ENCODE measurements at regions not wholly inside any gene's neighbourhood (a gene's known extent, or its start where the extent isn't known, plus 50 kb on each side); places are given as distances from the start of the nearest gene placed in this dataset.

DNA sequence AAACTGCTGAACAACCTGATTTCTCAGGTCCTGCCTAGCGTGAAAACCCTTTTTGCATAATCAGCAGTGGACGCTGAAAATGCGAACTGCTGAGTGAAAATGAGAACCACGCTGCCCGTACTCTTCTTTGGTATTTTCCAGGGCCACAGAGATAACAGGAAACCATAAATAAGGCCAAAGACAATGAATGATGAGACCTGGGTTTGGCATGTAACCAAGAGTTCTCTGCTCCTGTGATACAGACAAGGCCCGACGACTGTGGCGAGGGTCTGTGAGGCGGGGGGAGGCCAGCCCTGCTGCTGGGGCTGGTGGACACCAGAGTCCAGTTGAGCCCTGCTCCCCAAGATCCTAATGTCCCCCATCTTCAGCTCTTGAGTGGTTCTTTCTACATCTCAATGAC, 236.0 kb downstream of the WDR11 start:
- TF ChIP-seq, protein P1, sequence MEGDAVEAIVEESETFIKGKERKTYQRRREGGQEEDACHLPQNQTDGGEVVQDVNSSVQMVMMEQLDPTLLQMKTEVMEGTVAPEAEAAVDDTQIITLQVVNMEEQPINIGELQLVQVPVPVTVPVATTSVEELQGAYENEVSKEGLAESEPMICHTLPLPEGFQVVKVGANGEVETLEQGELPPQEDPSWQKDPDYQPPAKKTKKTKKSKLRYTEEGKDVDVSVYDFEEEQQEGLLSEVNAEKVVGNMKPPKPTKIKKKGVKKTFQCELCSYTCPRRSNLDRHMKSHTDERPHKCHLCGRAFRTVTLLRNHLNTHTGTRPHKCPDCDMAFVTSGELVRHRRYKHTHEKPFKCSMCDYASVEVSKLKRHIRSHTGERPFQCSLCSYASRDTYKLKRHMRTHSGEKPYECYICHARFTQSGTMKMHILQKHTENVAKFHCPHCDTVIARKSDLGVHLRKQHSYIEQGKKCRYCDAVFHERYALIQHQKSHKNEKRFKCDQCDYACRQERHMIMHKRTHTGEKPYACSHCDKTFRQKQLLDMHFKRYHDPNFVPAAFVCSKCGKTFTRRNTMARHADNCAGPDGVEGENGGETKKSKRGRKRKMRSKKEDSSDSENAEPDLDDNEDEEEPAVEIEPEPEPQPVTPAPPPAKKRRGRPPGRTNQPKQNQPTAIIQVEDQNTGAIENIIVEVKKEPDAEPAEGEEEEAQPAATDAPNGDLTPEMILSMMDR (IDR thresholded peaks at IDR 0.05): no peak
- TF ChIP-seq POLR2A (IDR thresholded peaks at IDR 0.05): no peak
